ENCODE measurements at regions not wholly inside any gene's neighbourhood (a gene's known extent, or its start where the extent isn't known, plus 50 kb on each side); places are given as distances from the start of the nearest gene placed in this dataset.

- H3K27me3 ChIP-seq: no peaks in the 10 kb centered on the region
- no peak overlapping the region for H3K27ac ChIP-seq
- DNase-seq: no peak
- TF ChIP-seq CTCF (IDR thresholded peaks at IDR 0.05) (no peak), POLR2A (IDR thresholded peaks at IDR 0.05) (no peak)
- WGBS, 2 donors: 82% methylated on average over 4 of the region's 4 CpGs
- no peaks in the 10 kb centered on the region for H3K4me1 ChIP-seq
- H3K4me3 ChIP-seq (replicated peaks in 1 of 3): no peak overlapping the region
- intact Hi-C loops (cut with DNase I): no loop called here
- no peaks in the 10 kb centered on the region for H3K9me3 ChIP-seq
- no peaks in the 10 kb centered on the region for H3K36me3 ChIP-seq
These were observed 170.0 kb downstream of the MOXD1 start for GRCh38 chr6:132231121-132231884.

GRCh38 chr6:132228894-132229293 is 172.4 kb downstream of the MOXD1 start:
- Histone ChIP-seq H3K4me1 (no peaks in the 10 kb centered on the region), H3K36me3 (no peaks in the 10 kb centered on the region), H3K27ac (no peak overlapping the region), H3K27me3 (no peaks in the 10 kb centered on the region), H3K9me3 (no peaks in the 10 kb centered on the region), H3K4me3 (replicated peaks in 1 of 3) (no peak overlapping the region)
- intact Hi-C loops (cut with DNase I): no loop called here
- TF ChIP-seq POLR2A (IDR thresholded peaks at IDR 0.05) (no peak), CTCF (IDR thresholded peaks at IDR 0.05) (no peak)
- no peak for DNase-seq
- 90 to 91% methylated on average over 1 of the region's 1 CpG for WGBS, 2 donors

- no peaks in the 10 kb centered on the region for H3K27me3 ChIP-seq
- H3K4me3 ChIP-seq (replicated peaks in 1 of 3): no peak overlapping the region
- no peaks in the 10 kb centered on the region for H3K9me3 ChIP-seq
- no peak overlapping the region for H3K27ac ChIP-seq
- no peak for TF ChIP-seq CTCF (IDR thresholded peaks at IDR 0.05)
- no peak for TF ChIP-seq POLR2A (IDR thresholded peaks at IDR 0.05)
- intact Hi-C loops (cut with DNase I): no loop called here
- DNase-seq: no peak
- H3K36me3 ChIP-seq: no peaks in the 10 kb centered on the region
- H3K4me1 ChIP-seq: no peaks in the 10 kb centered on the region
These were observed 173.4 kb downstream of the MOXD1 start for GRCh38 chr6:132227904-132228303.

GRCh38 chr6:132224943-132225342 is 176.3 kb downstream of the MOXD1 start:
- Histone ChIP-seq H3K27ac (no peak overlapping the region), H3K4me1 (no peaks in the 10 kb centered on the region), H3K9me3 (no peaks in the 10 kb centered on the region), H3K27me3 (no peaks in the 10 kb centered on the region), H3K4me3 (replicated peaks in 1 of 3) (no peak overlapping the region), H3K36me3 (no peaks in the 10 kb centered on the region)
- WGBS, 2 donors: 32 to 33% methylated on average over 3 of the region's 3 CpGs
- TF ChIP-seq CTCF (IDR thresholded peaks at IDR 0.05) (no peak), POLR2A (IDR thresholded peaks at IDR 0.05) (no peak)
- DNase-seq: no peak
- intact Hi-C loops (cut with DNase I): loop anchor here (5.0 kb wide), 1 partner anchor 303 kb away; no protein-coding TSS in a partner anchor

GRCh38 chr6:132220800-132221199 is 180.5 kb downstream of the MOXD1 start:
- Histone ChIP-seq H3K4me1 (no peaks in the 10 kb centered on the region), H3K4me3 (replicated peaks in 1 of 3) (no peak overlapping the region), H3K27me3 (no peaks in the 10 kb centered on the region), H3K36me3 (no peaks in the 10 kb centered on the region), H3K9me3 (no peaks in the 10 kb centered on the region), H3K27ac (no peak overlapping the region)
- 68 to 76% methylated on average over 1 of the region's 1 CpG for WGBS, 2 donors
- intact Hi-C loops (cut with DNase I): loop anchor here (5.0 kb wide), 1 partner anchor 298 kb away; no protein-coding TSS in a partner anchor
- no peak for DNase-seq
- TF ChIP-seq CTCF (IDR thresholded peaks at IDR 0.05): no peak
- TF ChIP-seq POLR2A (IDR thresholded peaks at IDR 0.05): no peak

Data from thyroid gland (tissue), 4 donors.